ENCODE measurements at regions not wholly inside any gene's neighbourhood (a gene's known extent, or its start where the extent isn't known, plus 50 kb on each side); places are given as distances from the start of the nearest gene placed in this dataset.
"Not testable (repeated sequence)": the region's sequence is repeated elsewhere in the genome, so short reads cannot be mapped to it uniquely, and the experiment has no call there.

GRCh38 chr1:48089356-48089891 lies 92.2 kb upstream of the TRABD2B start:
- no peak for DNase-seq (ENCODE audit: extremely low read depth in 1 of 2, low read depth in 1 of 2)

GRCh38 chr1:48084826-48085225 lies 87.6 kb upstream of the TRABD2B start:
- no peak for DNase-seq (ENCODE audit: extremely low read depth in 1 of 2, low read depth in 1 of 2)

- DNase-seq (ENCODE audit: extremely low read depth in 1 of 2, low read depth in 1 of 2) = no peak
These were observed 85.2 kb upstream of the TRABD2B start for GRCh38 chr1:48082271-48082962.

- DNase-seq (ENCODE audit: extremely low read depth in 1 of 2, low read depth in 1 of 2) = no peak
These were observed 83.4 kb upstream of the TRABD2B start for GRCh38 chr1:48080331-48081255.

GRCh38 chr1:48079096-48079495 lies 81.9 kb upstream of the TRABD2B start:
- no peak for DNase-seq (ENCODE audit: extremely low read depth in 1 of 2, low read depth in 1 of 2)

- DNase-seq (ENCODE audit: extremely low read depth in 1 of 2, low read depth in 1 of 2) = no peak
These were observed 80.6 kb upstream of the TRABD2B start for GRCh38 chr1:48077795-48078222.

- DNase-seq (ENCODE audit: extremely low read depth in 1 of 2, low read depth in 1 of 2) = no peak
These were observed 78.8 kb upstream of the TRABD2B start for GRCh38 chr1:48076017-48076416.

GRCh38 chr1:48073798-48074530 lies 76.8 kb upstream of the TRABD2B start:
- DNase-seq (ENCODE audit: extremely low read depth in 1 of 2, low read depth in 1 of 2) = no peak

- no peak for DNase-seq (ENCODE audit: extremely low read depth in 1 of 2, low read depth in 1 of 2)
These were observed 74.3 kb upstream of the TRABD2B start for GRCh38 chr1:48071513-48071912.

- no peak for DNase-seq (ENCODE audit: extremely low read depth in 1 of 2, low read depth in 1 of 2)
These were observed 73.2 kb upstream of the TRABD2B start for GRCh38 chr1:48070396-48070750.

- DNase-seq (ENCODE audit: extremely low read depth in 1 of 2, low read depth in 1 of 2) = no peak
These were observed 72.6 kb upstream of the TRABD2B start for GRCh38 chr1:48069662-48070395.

- no peak for DNase-seq (ENCODE audit: extremely low read depth in 1 of 2, low read depth in 1 of 2)
These were observed 71.0 kb upstream of the TRABD2B start for GRCh38 chr1:48068206-48068605.

- no peak for DNase-seq (ENCODE audit: extremely low read depth in 1 of 2, low read depth in 1 of 2)
These were observed 69.8 kb upstream of the TRABD2B start for GRCh38 chr1:48066936-48067335.

- not testable (repeated sequence) for DNase-seq (ENCODE audit: extremely low read depth in 1 of 2, low read depth in 1 of 2)
These were observed 67.5 kb upstream of the TRABD2B start for GRCh38 chr1:48064693-48065092.

- no peak for DNase-seq (ENCODE audit: extremely low read depth in 1 of 2, low read depth in 1 of 2)
These were observed 65.2 kb upstream of the TRABD2B start for GRCh38 chr1:48062353-48062752.

GRCh38 chr1:48061162-48062136 lies 64.3 kb upstream of the TRABD2B start:
- no peak for DNase-seq (ENCODE audit: extremely low read depth in 1 of 2, low read depth in 1 of 2)

- no peak for DNase-seq (ENCODE audit: extremely low read depth in 1 of 2, low read depth in 1 of 2)
These were observed 62.1 kb upstream of the TRABD2B start for GRCh38 chr1:48059289-48059688.

- no peak for DNase-seq (ENCODE audit: extremely low read depth in 1 of 2, low read depth in 1 of 2)
These were observed 61.2 kb upstream of the TRABD2B start for GRCh38 chr1:48058135-48059025.

Data from activated CD8-positive, alpha-beta memory T cell treated with anti-CD3 and anti-CD28 coated beads for 1 hour (primary cell).